ENCODE measurements at regions not wholly inside any gene's neighbourhood (a gene's known extent, or its start where the extent isn't known, plus 50 kb on each side); places are given as distances from the start of the nearest gene placed in this dataset.

DNA sequence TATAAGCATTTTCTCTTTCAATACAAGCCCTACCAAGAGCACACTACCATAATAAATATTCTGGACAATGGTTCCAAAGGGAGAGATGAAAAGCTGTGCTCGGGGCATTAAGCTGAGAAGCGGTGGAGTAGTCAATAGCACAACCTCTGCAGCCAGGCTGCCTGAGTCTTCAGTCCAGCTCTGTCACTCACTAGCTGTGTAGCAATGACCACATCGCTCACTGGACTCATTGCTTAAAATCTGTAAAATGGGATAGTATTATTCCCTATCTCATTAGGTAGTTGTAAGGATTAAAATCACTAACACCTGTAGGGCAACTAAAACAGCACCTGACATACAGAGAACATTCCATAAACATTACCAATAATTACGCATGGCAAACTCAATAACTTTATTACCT is 199.9 kb upstream of the KLF14 start:
- Mint-ChIP-seq H3K4me1 (ENCODE audit: low read depth) (peaks cover 94% of the 10 kb centered on the region), H3K4me3 (no peak overlapping the region), H3K9me3 (no peaks in the 10 kb centered on the region), H3K36me3 (ENCODE audit: low read depth) (peaks cover 84% of the 10 kb centered on the region), H3K27me3 (no peaks in the 10 kb centered on the region), H3K27ac (peak overlapping the region; percentile 80)
- Histone ChIP-seq H3K27me3 (ENCODE audit: control insufficient read depth in 1 of 2, insufficient read depth in 2 of 2, low read length in 2 of 2) (no peaks in the 10 kb centered on the region), H3K4me1 (ENCODE audit: insufficient read depth, low read length) (peaks cover 67% of the 10 kb centered on the region), H3K36me3 (ENCODE audit: insufficient read depth, low read length) (peaks cover 53% of the 10 kb centered on the region), H3K4me3 (ENCODE audit: low read length) (no peak overlapping the region), H3K9me3 (ENCODE audit: control insufficient read depth in 1 of 2, insufficient read depth in 1 of 2, low read length in 2 of 2) (no peaks in the 10 kb centered on the region), H3K27ac (ENCODE audit: low read depth in 1 of 2, low read length in 2 of 2) (peak overlapping the region in 1 of 2 donors; percentile 3)
- ChIA-PET CTCF (interaction anchor here (0.6 kb wide), 1 partner anchor 41 kb away, joined by 4 read pairs; no protein-coding TSS in a partner anchor), POLR2A (interaction anchor here (1.0 to 2.2 kb wide), 2 partner anchors 11 to 16 kb away, joined by 3 to 7 read pairs; no protein-coding TSS in a partner anchor)
- intact Hi-C loops (cut with DNase I, micrococcal nuclease): no loop called here
- TF ChIP-seq, protein P1, sequence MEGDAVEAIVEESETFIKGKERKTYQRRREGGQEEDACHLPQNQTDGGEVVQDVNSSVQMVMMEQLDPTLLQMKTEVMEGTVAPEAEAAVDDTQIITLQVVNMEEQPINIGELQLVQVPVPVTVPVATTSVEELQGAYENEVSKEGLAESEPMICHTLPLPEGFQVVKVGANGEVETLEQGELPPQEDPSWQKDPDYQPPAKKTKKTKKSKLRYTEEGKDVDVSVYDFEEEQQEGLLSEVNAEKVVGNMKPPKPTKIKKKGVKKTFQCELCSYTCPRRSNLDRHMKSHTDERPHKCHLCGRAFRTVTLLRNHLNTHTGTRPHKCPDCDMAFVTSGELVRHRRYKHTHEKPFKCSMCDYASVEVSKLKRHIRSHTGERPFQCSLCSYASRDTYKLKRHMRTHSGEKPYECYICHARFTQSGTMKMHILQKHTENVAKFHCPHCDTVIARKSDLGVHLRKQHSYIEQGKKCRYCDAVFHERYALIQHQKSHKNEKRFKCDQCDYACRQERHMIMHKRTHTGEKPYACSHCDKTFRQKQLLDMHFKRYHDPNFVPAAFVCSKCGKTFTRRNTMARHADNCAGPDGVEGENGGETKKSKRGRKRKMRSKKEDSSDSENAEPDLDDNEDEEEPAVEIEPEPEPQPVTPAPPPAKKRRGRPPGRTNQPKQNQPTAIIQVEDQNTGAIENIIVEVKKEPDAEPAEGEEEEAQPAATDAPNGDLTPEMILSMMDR (IDR thresholded peaks at IDR 0.05): no peak
- DNase-seq (no peak), ATAC-seq (ENCODE audit: poor library complexity) (no peak)

DNA sequence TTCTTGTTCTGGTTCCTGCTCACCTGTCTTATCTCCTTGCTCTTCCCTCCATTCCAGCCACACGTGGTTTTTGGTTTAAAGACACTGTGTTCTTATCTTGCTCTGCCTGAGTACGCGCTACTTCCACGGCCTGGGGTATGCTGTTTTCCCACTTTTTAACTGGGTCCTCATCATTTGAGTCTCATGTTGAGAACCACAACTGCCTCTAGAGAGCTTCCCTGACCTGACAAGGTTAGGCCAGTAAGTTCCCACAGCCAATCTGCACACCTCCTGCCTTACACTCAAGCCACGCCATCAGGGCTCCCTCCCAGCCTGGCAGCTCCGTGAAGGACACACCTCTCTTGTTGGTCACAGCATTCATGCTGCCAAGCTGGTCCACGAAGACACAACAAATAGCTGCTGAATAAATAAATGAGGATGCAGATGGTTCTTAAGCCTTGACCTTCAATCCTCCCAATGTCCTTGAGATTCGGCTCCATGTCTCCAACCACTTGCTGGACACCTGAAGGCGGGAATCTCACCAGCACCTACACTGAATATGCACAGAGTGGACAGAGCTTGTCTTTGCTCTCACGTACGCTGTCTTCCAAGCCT is 201.7 kb upstream of the KLF14 start:
- H3K36me3 ChIP-seq (ENCODE audit: insufficient read depth, low read length): peaks cover 52% of the 10 kb centered on the region
- peak overlapping the region; percentile 65 for H3K4me3 Mint-ChIP-seq

DNA sequence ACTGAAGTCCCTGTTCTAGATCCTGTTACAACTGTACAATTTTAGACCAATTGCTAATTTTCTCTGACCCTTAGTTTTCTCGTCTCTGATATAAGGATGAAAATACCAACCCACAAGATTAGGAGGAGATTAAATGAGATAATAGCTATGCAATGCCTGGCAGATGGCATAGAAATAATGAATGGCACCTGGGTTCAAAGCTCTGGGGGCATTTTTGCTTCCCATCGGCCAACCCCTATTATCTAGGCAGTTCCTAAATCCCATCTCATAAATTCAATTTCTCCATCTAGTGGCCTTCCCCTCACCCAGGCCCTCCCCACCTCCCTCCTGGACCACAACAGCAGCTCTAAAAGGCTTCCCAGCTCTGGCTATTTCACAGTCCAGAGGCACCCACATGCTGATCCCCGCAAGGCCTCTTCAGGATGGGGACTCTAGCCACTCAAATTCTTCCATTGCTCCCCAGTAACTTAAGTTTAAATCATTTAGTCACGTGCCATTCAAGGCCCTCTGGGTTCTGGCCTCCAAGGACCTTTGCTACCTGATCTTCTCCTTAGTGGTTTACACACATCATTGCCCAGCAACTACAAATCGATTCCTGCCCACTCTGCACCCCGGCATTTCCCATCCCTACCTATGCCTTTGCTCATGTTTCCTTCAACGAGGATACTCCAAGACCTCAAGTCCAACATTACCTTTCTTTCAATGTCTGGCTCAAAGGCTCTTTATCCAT is 202.4 kb upstream of the KLF14 start:
- Histone ChIP-seq H3K36me3 (ENCODE audit: insufficient read depth, low read length) (peaks cover 54% of the 10 kb centered on the region), H3K9me3 (ENCODE audit: control insufficient read depth in 1 of 2, insufficient read depth in 1 of 2, low read length in 2 of 2) (no peaks in the 10 kb centered on the region), H3K27ac (ENCODE audit: low read depth in 1 of 2, low read length in 2 of 2) (no peak overlapping the region), H3K4me1 (ENCODE audit: insufficient read depth, low read length) (peaks cover 60% of the 10 kb centered on the region), H3K4me3 (ENCODE audit: low read length) (no peak overlapping the region), H3K27me3 (ENCODE audit: control insufficient read depth in 1 of 2, insufficient read depth in 2 of 2, low read length in 2 of 2) (no peaks in the 10 kb centered on the region)
- no peaks in the 10 kb centered on the region for H3K27me3 Mint-ChIP-seq
- peak overlapping the region; percentile 65 for H3K4me3 Mint-ChIP-seq
- POLR2A ChIA-PET: interaction anchor here (0.5 to 1.6 kb wide), 3 partner anchors 9 to 22 kb away, joined by 3 to 5 read pairs (median 3); no protein-coding TSS in a partner anchor
- peak overlapping the region; percentile 80 for H3K27ac Mint-ChIP-seq
- H3K9me3 Mint-ChIP-seq: no peaks in the 10 kb centered on the region
- H3K36me3 Mint-ChIP-seq (ENCODE audit: low read depth): peaks cover 90% of the 10 kb centered on the region
- intact Hi-C loops (cut with DNase I, micrococcal nuclease): no loop called here
- CTCF ChIA-PET: interaction anchor here (1.7 to 4.0 kb wide), 3 partner anchors 10 to 47 kb away, joined by 4 to 21 read pairs (median 4); no protein-coding TSS in a partner anchor
- H3K4me1 Mint-ChIP-seq (ENCODE audit: low read depth): peaks cover 95% of the 10 kb centered on the region
- ATAC-seq (ENCODE audit: poor library complexity): no peak
- TF ChIP-seq, protein P1 (IDR thresholded peaks at IDR 0.05): no peak
- DNase-seq: no peak

More for the DNA sequence above, 201.7 kb upstream of the KLF14 start:
- DNase-seq: no peak
- ATAC-seq (ENCODE audit: poor library complexity): no peak
- intact Hi-C loops (cut with DNase I, micrococcal nuclease): no loop called here
- no peaks in the 10 kb centered on the region for H3K27me3 Mint-ChIP-seq
- peaks cover 95% of the 10 kb centered on the region for H3K4me1 Mint-ChIP-seq (ENCODE audit: low read depth)
- no peak overlapping the region for H3K4me3 ChIP-seq (ENCODE audit: low read length)
- H3K36me3 Mint-ChIP-seq (ENCODE audit: low read depth): peaks cover 87% of the 10 kb centered on the region
- H3K27me3 ChIP-seq (ENCODE audit: control insufficient read depth in 1 of 2, insufficient read depth in 2 of 2, low read length in 2 of 2): no peaks in the 10 kb centered on the region
- CTCF ChIA-PET: interaction anchor here (1.7 to 1.8 kb wide), 2 partner anchors 11 to 47 kb away, joined by 4 read pairs; no protein-coding TSS in a partner anchor
- no peaks in the 10 kb centered on the region for H3K9me3 Mint-ChIP-seq
- no peaks in the 10 kb centered on the region for H3K9me3 ChIP-seq (ENCODE audit: control insufficient read depth in 1 of 2, insufficient read depth in 1 of 2, low read length in 2 of 2)
- peak overlapping the region in 1 of 2 donors; percentile 13 for H3K27ac ChIP-seq (ENCODE audit: low read depth in 1 of 2, low read length in 2 of 2)
- H3K4me1 ChIP-seq (ENCODE audit: insufficient read depth, low read length): peaks cover 60% of the 10 kb centered on the region
- peak overlapping the region; percentile 80 for H3K27ac Mint-ChIP-seq
- POLR2A ChIA-PET: interaction anchor here (0.7 to 1.6 kb wide), 3 partner anchors 11 to 22 kb away, joined by 3 to 5 read pairs (median 3); no protein-coding TSS in a partner anchor
- TF ChIP-seq, protein P1 (IDR thresholded peaks at IDR 0.05): no peak
